Tongue (tissue), 1 donor: ENCODE measurements at regions not wholly inside any gene's neighbourhood (a gene's known extent, or its start where the extent isn't known, plus 50 kb on each side); places are given as distances from the start of the nearest gene placed in this dataset.
A peak's percentile ranks its signal among the peaks of the same experiment; 100 is the strongest.

Experiments
- DNase-seq: peaks from one replicate; pipeline ENCODE4 v3.0.0-alpha.2; 2015

DNA sequence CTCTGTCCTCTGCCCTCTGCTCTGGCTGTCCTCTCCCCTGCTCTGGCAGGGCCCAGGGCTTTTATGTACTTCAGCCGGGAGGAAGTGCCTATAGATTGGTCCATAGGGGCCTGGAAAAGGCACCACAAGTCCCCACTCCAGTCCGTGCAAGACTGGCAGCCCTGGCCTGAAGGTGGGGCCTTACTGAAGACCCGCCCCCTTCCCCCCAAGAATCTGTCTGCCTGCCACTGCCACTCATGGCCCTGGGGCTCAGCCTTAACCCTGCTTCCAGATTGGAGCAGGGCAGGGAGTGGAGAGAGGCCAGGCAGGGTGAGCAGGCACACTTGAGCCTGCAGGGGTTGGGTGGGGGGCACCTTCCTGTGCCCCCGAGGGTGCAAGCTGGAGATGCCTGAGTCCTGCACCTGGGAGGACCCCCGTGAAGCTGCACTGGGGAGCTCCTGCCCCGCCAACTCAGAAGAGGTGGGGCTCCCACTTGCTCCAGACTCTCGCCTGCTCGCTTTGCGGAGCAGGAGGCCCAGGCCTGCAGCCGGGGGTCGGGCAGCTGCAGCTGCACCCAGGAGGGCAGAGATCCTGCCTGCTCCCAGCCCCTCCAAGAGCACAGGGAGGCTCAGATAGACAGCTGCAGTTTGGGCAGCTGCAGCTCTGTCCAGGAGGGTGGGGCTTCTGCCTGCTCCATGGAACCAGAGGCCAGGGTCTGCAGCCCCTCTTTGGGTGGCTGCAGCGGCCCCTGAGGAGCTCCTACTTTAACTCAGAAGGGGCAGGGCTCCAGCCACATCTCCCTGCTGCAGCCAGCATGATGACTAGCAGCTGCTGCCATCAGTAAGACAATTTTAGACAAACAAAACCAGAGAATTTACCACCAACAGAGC lies 51.0 kb upstream of the SC5D start:
- peak; percentile 93 for DNase-seq
